ENCODE measurements at regions not wholly inside any gene's neighbourhood (a gene's known extent, or its start where the extent isn't known, plus 50 kb on each side); places are given as distances from the start of the nearest gene placed in this dataset.

- H4K20me1 ChIP-seq (ENCODE audit: insufficient read depth, low read length), result no peaks in the 10 kb centered on the region
- DNase-seq (ENCODE audit: low spot score), result no peak
- H3K36me3 ChIP-seq (ENCODE audit: insufficient read depth, low read length), result no peaks in the 10 kb centered on the region
- H2AFZ ChIP-seq (ENCODE audit: low read length), result no peak overlapping the region
- BruUV-seq (replicated peaks), result no TSS peak
- no peak overlapping the region for H3K4me2 ChIP-seq (ENCODE audit: low read length)
- H3K9me3 ChIP-seq (ENCODE audit: low read length), result no peaks in the 10 kb centered on the region
- ChIA-PET POLR2A (interaction anchor here (0.6 kb wide), 1 partner anchor 9 kb away, joined by 3 read pairs; no protein-coding TSS in a partner anchor), CTCF (ENCODE audit: unreplicated experiment) (no interaction called here)
- no peaks in the 10 kb centered on the region for H3K79me2 ChIP-seq (ENCODE audit: insufficient read depth, low read depth, low read length)
- no peaks in the 10 kb centered on the region for H3K4me1 ChIP-seq (ENCODE audit: insufficient read depth, low read length, poor library complexity, severe bottlenecking)
- H3K27ac ChIP-seq (ENCODE audit: low read depth, low read length, poor library complexity, severe bottlenecking), result no peak overlapping the region
- TF ChIP-seq EZH2phosphoT487 (IDR thresholded peaks at IDR 0.05; ENCODE audit: borderline replicate concordance, low read depth, low read length), result no peak
- TF ChIP-seq, protein P1, sequence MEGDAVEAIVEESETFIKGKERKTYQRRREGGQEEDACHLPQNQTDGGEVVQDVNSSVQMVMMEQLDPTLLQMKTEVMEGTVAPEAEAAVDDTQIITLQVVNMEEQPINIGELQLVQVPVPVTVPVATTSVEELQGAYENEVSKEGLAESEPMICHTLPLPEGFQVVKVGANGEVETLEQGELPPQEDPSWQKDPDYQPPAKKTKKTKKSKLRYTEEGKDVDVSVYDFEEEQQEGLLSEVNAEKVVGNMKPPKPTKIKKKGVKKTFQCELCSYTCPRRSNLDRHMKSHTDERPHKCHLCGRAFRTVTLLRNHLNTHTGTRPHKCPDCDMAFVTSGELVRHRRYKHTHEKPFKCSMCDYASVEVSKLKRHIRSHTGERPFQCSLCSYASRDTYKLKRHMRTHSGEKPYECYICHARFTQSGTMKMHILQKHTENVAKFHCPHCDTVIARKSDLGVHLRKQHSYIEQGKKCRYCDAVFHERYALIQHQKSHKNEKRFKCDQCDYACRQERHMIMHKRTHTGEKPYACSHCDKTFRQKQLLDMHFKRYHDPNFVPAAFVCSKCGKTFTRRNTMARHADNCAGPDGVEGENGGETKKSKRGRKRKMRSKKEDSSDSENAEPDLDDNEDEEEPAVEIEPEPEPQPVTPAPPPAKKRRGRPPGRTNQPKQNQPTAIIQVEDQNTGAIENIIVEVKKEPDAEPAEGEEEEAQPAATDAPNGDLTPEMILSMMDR (conservative IDR thresholded peaks at IDR 0.05; ENCODE audit: low read length), result no peak
- intact Hi-C loops (cut with micrococcal nuclease; ENCODE audit: unreplicated experiment), result no loop called here
- no peaks in the 10 kb centered on the region for H3K9me2 ChIP-seq (ENCODE audit: insufficient read depth, low read length)
- H3K4me3 ChIP-seq (ENCODE audit: low read depth, low read length, poor library complexity, severe bottlenecking), result no peak overlapping the region
These were observed 137.0 kb upstream of the DPT start for GRCh38 chr1:168865850-168866620.

- Histone ChIP-seq H4K20me1 (ENCODE audit: insufficient read depth, low read length) (no peaks in the 10 kb centered on the region), H3K9me3 (ENCODE audit: low read length) (no peaks in the 10 kb centered on the region), H3K9me2 (ENCODE audit: insufficient read depth, low read length) (no peaks in the 10 kb centered on the region), H3K4me2 (ENCODE audit: low read length) (no peak overlapping the region), H3K79me2 (ENCODE audit: insufficient read depth, low read depth, low read length) (no peaks in the 10 kb centered on the region), H3K4me3 (ENCODE audit: low read depth, low read length, poor library complexity, severe bottlenecking) (no peak overlapping the region), H2AFZ (ENCODE audit: low read length) (no peak overlapping the region), H3K36me3 (ENCODE audit: insufficient read depth, low read length) (no peaks in the 10 kb centered on the region), H3K4me1 (ENCODE audit: insufficient read depth, low read length, poor library complexity, severe bottlenecking) (no peaks in the 10 kb centered on the region), H3K27ac (ENCODE audit: low read depth, low read length, poor library complexity, severe bottlenecking) (no peak overlapping the region)
- DNase-seq (ENCODE audit: low spot score), result no peak
- POLR2A ChIA-PET, result no interaction called here
- BruUV-seq (replicated peaks), result no TSS peak
- intact Hi-C loops (cut with micrococcal nuclease; ENCODE audit: unreplicated experiment), result no loop called here
- TF ChIP-seq, protein P1 (conservative IDR thresholded peaks at IDR 0.05; ENCODE audit: low read length), result no peak
- TF ChIP-seq EZH2phosphoT487 (IDR thresholded peaks at IDR 0.05; ENCODE audit: borderline replicate concordance, low read depth, low read length), result no peak
- CTCF ChIA-PET (ENCODE audit: unreplicated experiment), result no interaction called here
These were observed 139.1 kb upstream of the DPT start for GRCh38 chr1:168867941-168868634.

GRCh38 chr1:168871531-168871930 is 142.5 kb upstream of the DPT start:
- no peaks in the 10 kb centered on the region for H3K36me3 ChIP-seq (ENCODE audit: insufficient read depth, low read length)
- no peak overlapping the region for H3K27ac ChIP-seq (ENCODE audit: low read depth, low read length, poor library complexity, severe bottlenecking)
- no peak for DNase-seq (ENCODE audit: low spot score)
- ChIA-PET CTCF (ENCODE audit: unreplicated experiment) (no interaction called here), POLR2A (no interaction called here)
- H3K4me2 ChIP-seq (ENCODE audit: low read length), result no peak overlapping the region
- H4K20me1 ChIP-seq (ENCODE audit: insufficient read depth, low read length), result no peaks in the 10 kb centered on the region
- BruUV-seq (replicated peaks), result no TSS peak
- H3K9me2 ChIP-seq (ENCODE audit: insufficient read depth, low read length), result no peaks in the 10 kb centered on the region
- no peak overlapping the region for H3K4me3 ChIP-seq (ENCODE audit: low read depth, low read length, poor library complexity, severe bottlenecking)
- TF ChIP-seq EZH2phosphoT487 (IDR thresholded peaks at IDR 0.05; ENCODE audit: borderline replicate concordance, low read depth, low read length), result no peak
- TF ChIP-seq, protein P1 (conservative IDR thresholded peaks at IDR 0.05; ENCODE audit: low read length), result no peak
- H3K4me1 ChIP-seq (ENCODE audit: insufficient read depth, low read length, poor library complexity, severe bottlenecking), result no peaks in the 10 kb centered on the region
- H3K9me3 ChIP-seq (ENCODE audit: low read length), result no peaks in the 10 kb centered on the region
- intact Hi-C loops (cut with micrococcal nuclease; ENCODE audit: unreplicated experiment), result no loop called here
- no peak overlapping the region for H2AFZ ChIP-seq (ENCODE audit: low read length)
- no peaks in the 10 kb centered on the region for H3K79me2 ChIP-seq (ENCODE audit: insufficient read depth, low read depth, low read length)
